Spleen (tissue), 11 donors: ENCODE measurements at regions not wholly inside any gene's neighbourhood (a gene's known extent, or its start where the extent isn't known, plus 50 kb on each side); places are given as distances from the start of the nearest gene placed in this dataset.

Experiments used
- DNase-seq: peaks from one replicate; pipeline ENCODE4 v3.0.0-alpha.2; 2020
- H3K27ac ChIP-seq, 8 donors: fragments of 200-600 bp; sonication (generic) in 7 of 8; 1 replicate in 4 of 8; 2 replicates in 4 of 8; pipeline versions ENCODE4 v1.5.0 to v1.8.0; 2016 to 2021; ENCODE audit warnings: inconsistent platforms in 4 of 8, mild to moderate bottlenecking in 4 of 8, moderate library complexity in 1 of 8
- H3K27me3 ChIP-seq, 7 donors: fragments of 200-600 bp; sonication (generic) in 6 of 7; replicated peaks in 1 of 7; 1 replicate in 4 of 7; 2 replicates in 3 of 7; pipeline versions ENCODE4 v1.5.0 to v1.8.0; 2016 to 2021; ENCODE audit warnings: inconsistent platforms in 3 of 7, mild to moderate bottlenecking in 1 of 7
- H3K36me3 ChIP-seq, 6 donors: fragments of 200-600 bp; sonication (generic) in 5 of 6; 1 replicate in 4 of 6; 2 replicates in 2 of 6; pipeline versions ENCODE4 v1.5.0 to v1.8.0; 2016 to 2021; ENCODE audit warnings: inconsistent platforms in 2 of 6
- H3K4me1 ChIP-seq, 6 donors: fragments of 200-600 bp; sonication (generic) in 5 of 6; 1 replicate in 3 of 6; 2 replicates in 3 of 6; pipeline versions ENCODE4 v1.5.0 to v1.8.0; 2016 to 2021; ENCODE audit warnings: inconsistent platforms in 3 of 6
- H3K4me3 ChIP-seq, 8 donors: fragments of 200-600 bp; sonication (generic) in 7 of 8; 1 replicate in 4 of 8; 2 replicates in 4 of 8; pipeline versions ENCODE4 v1.5.0 to v1.8.0; 2016 to 2021; ENCODE audit warnings: inconsistent platforms in 4 of 8, mild to moderate bottlenecking in 4 of 8, moderate library complexity in 2 of 8
- H3K9me3 ChIP-seq, 8 donors: fragments of 200-600 bp; sonication (generic) in 7 of 8; 1 replicate in 4 of 8; 2 replicates in 4 of 8; pipeline versions ENCODE4 v1.5.0 to v1.8.0; 2016 to 2021; ENCODE audit warnings: inconsistent platforms in 4 of 8
- POLR2A ChIP-seq, 3 donors: fragments of 450-650 bp; IDR thresholded peaks; one replicate each; pipeline ENCODE4 v1.5.1; 2017; ENCODE audit warnings: antibody characterized with exemption in 3 of 3, mild to moderate bottlenecking in 1 of 3
- POLR2AphosphoS5 ChIP-seq, 3 donors: sonication (generic); formaldehyde crosslinking; IDR thresholded peaks; one replicate each; pipeline ENCODE4 v1.5.1; 2017; ENCODE audit warnings: antibody characterized with exemption in 3 of 3
- WGBS, 5 donors: extraction: QIAGEN DNeasy Blood & Tissue Kit in 3 of 5; methylation state at CpG; one replicate each; pipeline versions ENCODE4 v1.1.5 to v1.1.7; 2013 to 2018; 5-methylcytosine and 5-hydroxymethylcytosine counted together
- intact Hi-C: fragments of 100-400 bp; cut with DNase I; formaldehyde crosslinking; loops from one replicate; pipeline ENCODE4 v1.15.0; 2023; ENCODE audit warnings: low total_unique reads
- TF ChIP-seq, protein P1 (sequence below), 11 experiments: fragments of 200-600 bp in 7 of 11; fragments of 450-650 bp in 4 of 11; sonication (generic) in 4 of 11; IDR thresholded peaks in 8 of 11; conservative IDR thresholded peaks in 3 of 11; 1 replicate in 7 of 11; 2 replicates in 4 of 11; pipeline versions ENCODE4 v1.4.0 to v1.8.0; 2016 to 2021; ENCODE audit warnings: antibody characterized with exemption in 11 of 11, inconsistent platforms in 4 of 11, mild to moderate bottlenecking in 1 of 11
- donor health status: healthy with polysubstance abuse.
- donor health status: DM: no; HTN: no; CAD: no; lungs with moderate emphysema.
- donor health status: DM: no; HTN: no; CAD: no.
- donor health status: Bipolar disorder and iron deficiency.
- donor health status: healthy.
- donor health status: DM: no; HTN: no; CAD: no.
- donor health status: DM: yes; HTN: yes; CAD: no.

DNA sequence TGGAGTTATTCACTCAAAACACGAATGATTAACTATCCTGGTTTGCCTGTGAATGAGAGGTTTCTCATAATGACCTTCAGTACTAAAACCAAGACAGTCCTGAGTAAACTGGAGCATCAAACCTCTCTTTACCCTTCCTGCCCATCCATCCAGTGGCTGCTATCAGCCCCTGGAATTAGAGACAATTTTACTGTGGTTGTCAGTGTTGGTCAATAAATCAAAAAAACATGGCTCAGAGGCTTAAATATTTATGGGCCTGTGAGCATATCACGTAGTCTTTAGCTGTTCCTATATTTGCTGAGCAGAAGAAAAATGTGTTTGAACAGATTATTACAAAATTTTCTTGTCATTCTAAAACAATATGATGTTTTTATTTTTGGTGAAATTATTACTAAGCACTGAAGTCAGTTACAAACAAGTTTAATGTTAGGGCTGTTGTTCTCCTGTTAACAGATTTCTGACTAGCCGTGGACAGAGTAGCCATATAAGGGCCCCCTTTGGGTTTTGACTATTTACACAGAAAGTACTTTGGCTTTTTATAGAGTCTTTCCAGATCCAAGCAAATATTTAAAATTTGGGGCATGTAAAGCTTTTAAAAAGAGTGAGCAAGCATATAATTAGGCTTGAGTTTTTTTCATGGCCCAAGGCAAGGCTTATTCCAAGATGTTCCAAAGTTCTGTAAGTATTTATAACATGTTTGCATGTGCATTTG is 580.9 kb downstream of the DIPK2A start:
- no peak for DNase-seq
- H3K36me3 ChIP-seq: no peaks in the 10 kb centered on the region
- H3K4me3 ChIP-seq: no peak overlapping the region
- intact Hi-C loops: no loop called here
- no peak for TF ChIP-seq POLR2AphosphoS5 (IDR thresholded peaks at IDR 0.05)
- no peak for TF ChIP-seq POLR2A (IDR thresholded peaks at IDR 0.05)
- TF ChIP-seq, protein P1, sequence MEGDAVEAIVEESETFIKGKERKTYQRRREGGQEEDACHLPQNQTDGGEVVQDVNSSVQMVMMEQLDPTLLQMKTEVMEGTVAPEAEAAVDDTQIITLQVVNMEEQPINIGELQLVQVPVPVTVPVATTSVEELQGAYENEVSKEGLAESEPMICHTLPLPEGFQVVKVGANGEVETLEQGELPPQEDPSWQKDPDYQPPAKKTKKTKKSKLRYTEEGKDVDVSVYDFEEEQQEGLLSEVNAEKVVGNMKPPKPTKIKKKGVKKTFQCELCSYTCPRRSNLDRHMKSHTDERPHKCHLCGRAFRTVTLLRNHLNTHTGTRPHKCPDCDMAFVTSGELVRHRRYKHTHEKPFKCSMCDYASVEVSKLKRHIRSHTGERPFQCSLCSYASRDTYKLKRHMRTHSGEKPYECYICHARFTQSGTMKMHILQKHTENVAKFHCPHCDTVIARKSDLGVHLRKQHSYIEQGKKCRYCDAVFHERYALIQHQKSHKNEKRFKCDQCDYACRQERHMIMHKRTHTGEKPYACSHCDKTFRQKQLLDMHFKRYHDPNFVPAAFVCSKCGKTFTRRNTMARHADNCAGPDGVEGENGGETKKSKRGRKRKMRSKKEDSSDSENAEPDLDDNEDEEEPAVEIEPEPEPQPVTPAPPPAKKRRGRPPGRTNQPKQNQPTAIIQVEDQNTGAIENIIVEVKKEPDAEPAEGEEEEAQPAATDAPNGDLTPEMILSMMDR (IDR thresholded peaks at IDR 0.05 in 8 of 11, conservative IDR thresholded peaks at IDR 0.05 in 3 of 11): no peak
- no peaks in the 10 kb centered on the region for H3K27me3 ChIP-seq
- H3K27ac ChIP-seq: no peak overlapping the region
- H3K9me3 ChIP-seq: no peaks in the 10 kb centered on the region
- no peaks in the 10 kb centered on the region for H3K4me1 ChIP-seq
- WGBS, 5 donors: 61 to 91% (median 76%) methylated on average over 3 of the region's 3 CpGs

DNA sequence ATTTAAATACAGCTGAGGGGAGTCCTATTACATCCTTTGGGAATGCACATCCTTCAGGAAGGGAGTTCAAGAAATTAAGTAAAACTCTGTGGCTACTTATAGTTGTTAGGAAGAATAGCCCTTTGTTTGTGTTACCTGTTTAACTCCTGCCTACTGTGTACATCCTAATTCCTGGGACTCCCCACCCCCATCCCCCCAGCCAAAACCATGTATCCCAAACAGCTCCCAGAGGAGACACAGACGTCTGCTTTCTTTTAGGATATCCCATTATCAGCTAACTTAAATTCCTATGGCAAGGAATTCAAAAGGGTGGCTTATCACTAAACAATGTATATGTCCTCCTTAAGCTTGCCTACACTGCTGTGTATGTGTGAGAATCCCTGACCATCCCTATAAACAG is 581.7 kb downstream of the DIPK2A start:
- H3K27me3 ChIP-seq: no peaks in the 10 kb centered on the region
- H3K9me3 ChIP-seq: no peaks in the 10 kb centered on the region
- intact Hi-C loops: no loop called here
- H3K4me3 ChIP-seq: no peak overlapping the region
- H3K4me1 ChIP-seq: no peaks in the 10 kb centered on the region
- TF ChIP-seq, protein P1 (IDR thresholded peaks at IDR 0.05 in 8 of 11, conservative IDR thresholded peaks at IDR 0.05 in 3 of 11): no peak
- TF ChIP-seq POLR2A (IDR thresholded peaks at IDR 0.05) (no peak), POLR2AphosphoS5 (IDR thresholded peaks at IDR 0.05) (no peak)
- no peak overlapping the region for H3K27ac ChIP-seq
- no peak for DNase-seq
- 59 to 86% (median 78%) methylated on average over 1 of the region's 1 CpG for WGBS, 5 donors
- H3K36me3 ChIP-seq: no peaks in the 10 kb centered on the region

DNA sequence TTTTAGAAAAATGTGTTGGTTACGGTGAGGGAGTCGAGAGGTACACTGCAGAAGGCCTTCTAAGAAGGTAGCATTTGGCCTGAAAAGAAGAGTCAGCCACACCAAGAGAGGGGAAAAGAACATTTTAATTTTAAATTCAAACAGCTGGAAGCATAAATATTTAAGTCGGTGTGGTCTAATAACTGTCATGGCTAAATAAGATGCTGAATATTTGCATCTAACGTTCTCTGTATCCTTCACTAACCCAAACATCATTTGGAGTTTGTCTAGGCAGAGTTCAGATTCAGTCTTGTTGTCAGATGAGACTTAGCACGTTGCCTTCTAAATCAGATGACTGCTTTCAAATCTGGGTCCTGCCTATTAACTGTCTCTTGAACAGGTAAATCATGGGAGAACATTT is 583.3 kb downstream of the DIPK2A start:
- no peak for TF ChIP-seq POLR2AphosphoS5 (IDR thresholded peaks at IDR 0.05)
- no peak for TF ChIP-seq POLR2A (IDR thresholded peaks at IDR 0.05)
- TF ChIP-seq, protein P1 (IDR thresholded peaks at IDR 0.05 in 8 of 11, conservative IDR thresholded peaks at IDR 0.05 in 3 of 11): no peak
- intact Hi-C loops: no loop called here
- H3K27me3 ChIP-seq: no peaks in the 10 kb centered on the region
- no peak overlapping the region for H3K4me3 ChIP-seq
- no peaks in the 10 kb centered on the region for H3K4me1 ChIP-seq
- no peaks in the 10 kb centered on the region for H3K9me3 ChIP-seq
- H3K36me3 ChIP-seq: no peaks in the 10 kb centered on the region
- DNase-seq: no peak
- no peak overlapping the region for H3K27ac ChIP-seq
- WGBS, 5 donors: 65 to 82% (median 75%) methylated on average over 5 of the region's 5 CpGs

DNA sequence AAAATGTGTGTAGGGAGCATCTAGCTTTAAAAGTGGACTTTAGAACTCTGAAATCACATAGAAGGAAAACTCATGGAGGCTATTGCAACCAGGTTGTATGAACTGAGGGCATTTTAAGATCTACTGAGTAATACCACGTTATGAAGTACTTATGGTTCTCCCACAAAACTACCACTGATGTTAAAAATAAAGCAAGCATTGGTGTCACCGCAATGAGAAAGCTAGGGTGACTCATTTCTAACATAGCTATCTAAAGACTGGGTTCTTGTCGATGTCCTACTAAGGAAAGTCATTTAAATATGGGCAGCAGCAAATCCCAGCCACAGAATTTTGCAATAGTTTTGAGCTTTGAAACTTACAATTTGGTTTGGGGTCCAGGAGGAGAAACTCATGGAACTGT is 584.8 kb downstream of the DIPK2A start:
- Histone ChIP-seq H3K27me3 (no peaks in the 10 kb centered on the region), H3K4me3 (no peak overlapping the region), H3K36me3 (no peaks in the 10 kb centered on the region), H3K4me1 (no peaks in the 10 kb centered on the region), H3K27ac (no peak overlapping the region), H3K9me3 (no peaks in the 10 kb centered on the region)
- TF ChIP-seq, protein P1 (IDR thresholded peaks at IDR 0.05 in 8 of 11, conservative IDR thresholded peaks at IDR 0.05 in 3 of 11): no peak
- TF ChIP-seq POLR2A (IDR thresholded peaks at IDR 0.05) (no peak), POLR2AphosphoS5 (IDR thresholded peaks at IDR 0.05) (no peak)
- WGBS, 5 donors: 71 to 78% (median 75%) methylated on average over 3 of the region's 3 CpGs
- DNase-seq: no peak
- intact Hi-C loops: no loop called here
